ENCODE measurements at regions not wholly inside any gene's neighbourhood (a gene's known extent, or its start where the extent isn't known, plus 50 kb on each side); places are given as distances from the start of the nearest gene placed in this dataset.

DNA sequence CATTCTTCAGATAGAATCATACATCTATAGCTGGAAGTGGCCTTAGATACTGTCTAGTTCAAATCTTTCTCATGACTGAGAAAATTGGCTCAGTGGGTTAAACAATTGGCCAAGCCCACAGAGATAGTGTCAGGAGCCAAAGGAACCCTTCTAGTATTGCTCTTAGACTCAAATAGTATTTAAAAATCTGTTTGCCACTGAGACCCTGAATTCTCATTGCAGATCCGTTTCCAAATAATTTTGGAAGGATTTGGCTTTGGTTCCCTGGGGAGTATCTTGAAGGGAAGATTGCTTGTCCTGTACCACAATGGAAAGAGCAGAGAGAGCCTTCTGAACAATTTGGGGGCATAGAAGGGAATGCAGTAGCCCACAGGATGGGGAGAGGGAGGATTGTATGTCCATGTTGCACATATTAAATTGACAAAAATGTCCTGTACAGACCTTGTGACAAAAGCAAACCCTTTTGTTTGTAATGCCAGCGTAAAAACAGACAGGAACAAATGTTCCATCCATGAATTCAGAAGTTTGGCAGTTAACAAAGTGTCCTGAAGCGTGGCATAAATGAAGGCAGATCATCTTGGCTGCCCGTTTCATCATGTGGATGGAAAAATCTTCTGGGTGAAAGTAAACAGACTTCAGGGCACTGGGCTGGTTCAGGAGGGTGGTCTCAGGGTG, 156.4 kb upstream of the RASGRP1 start:
- ATAC-seq: no peak
- WGBS, 2 donors: 71 to 72% methylated on average over 4 of the region's 4 CpGs
- TF ChIP-seq, protein P1, sequence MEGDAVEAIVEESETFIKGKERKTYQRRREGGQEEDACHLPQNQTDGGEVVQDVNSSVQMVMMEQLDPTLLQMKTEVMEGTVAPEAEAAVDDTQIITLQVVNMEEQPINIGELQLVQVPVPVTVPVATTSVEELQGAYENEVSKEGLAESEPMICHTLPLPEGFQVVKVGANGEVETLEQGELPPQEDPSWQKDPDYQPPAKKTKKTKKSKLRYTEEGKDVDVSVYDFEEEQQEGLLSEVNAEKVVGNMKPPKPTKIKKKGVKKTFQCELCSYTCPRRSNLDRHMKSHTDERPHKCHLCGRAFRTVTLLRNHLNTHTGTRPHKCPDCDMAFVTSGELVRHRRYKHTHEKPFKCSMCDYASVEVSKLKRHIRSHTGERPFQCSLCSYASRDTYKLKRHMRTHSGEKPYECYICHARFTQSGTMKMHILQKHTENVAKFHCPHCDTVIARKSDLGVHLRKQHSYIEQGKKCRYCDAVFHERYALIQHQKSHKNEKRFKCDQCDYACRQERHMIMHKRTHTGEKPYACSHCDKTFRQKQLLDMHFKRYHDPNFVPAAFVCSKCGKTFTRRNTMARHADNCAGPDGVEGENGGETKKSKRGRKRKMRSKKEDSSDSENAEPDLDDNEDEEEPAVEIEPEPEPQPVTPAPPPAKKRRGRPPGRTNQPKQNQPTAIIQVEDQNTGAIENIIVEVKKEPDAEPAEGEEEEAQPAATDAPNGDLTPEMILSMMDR (IDR thresholded peaks at IDR 0.05): no peak

DNA sequence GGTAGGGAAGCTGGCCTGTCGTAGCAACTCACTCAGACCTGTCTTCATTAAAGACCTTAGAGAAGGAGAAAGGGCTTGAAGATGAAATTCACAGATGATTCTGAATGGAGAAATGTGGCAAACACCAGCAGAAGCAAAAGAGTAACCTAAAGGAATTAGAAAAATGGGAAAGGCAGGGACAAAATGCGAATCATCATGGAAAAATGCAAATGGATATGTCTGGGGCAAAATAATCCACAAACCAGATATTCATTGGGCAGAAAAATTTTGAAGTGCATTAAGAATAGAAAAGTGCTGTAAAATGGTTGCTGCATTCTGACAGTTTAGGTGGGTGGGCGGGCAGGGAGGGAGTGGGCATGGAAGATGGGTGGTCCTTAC, 156.9 kb upstream of the RASGRP1 start:
- Histone ChIP-seq H3K36me3 (no peaks in the 10 kb centered on the region), H3K27me3 (no peaks in the 10 kb centered on the region), H3K4me3 (no peak overlapping the region), H3K9me3 (peaks cover 0 to 2% (median 0%) of the 10 kb centered on the region in 11 donors), H3K4me1 (no peaks in the 10 kb centered on the region), H3K27ac (no peak overlapping the region)
- intact Hi-C loops (cut with DNase I): no loop called here
- ATAC-seq: no peak
- no peak for DNase-seq
- 87 to 90% methylated on average over 3 of the region's 3 CpGs for WGBS, 2 donors
- TF ChIP-seq, protein P1 (IDR thresholded peaks at IDR 0.05): no peak

More for the DNA sequence above, 156.4 kb upstream of the RASGRP1 start:
- H3K4me3 ChIP-seq: no peak overlapping the region
- DNase-seq: no peak
- H3K27me3 ChIP-seq: no peaks in the 10 kb centered on the region
- H3K4me1 ChIP-seq: no peaks in the 10 kb centered on the region
- no peaks in the 10 kb centered on the region for H3K36me3 ChIP-seq
- peaks cover 0 to 2% (median 0%) of the 10 kb centered on the region in 11 donors for H3K9me3 ChIP-seq
- intact Hi-C loops (cut with DNase I): no loop called here
- no peak overlapping the region for H3K27ac ChIP-seq

DNA sequence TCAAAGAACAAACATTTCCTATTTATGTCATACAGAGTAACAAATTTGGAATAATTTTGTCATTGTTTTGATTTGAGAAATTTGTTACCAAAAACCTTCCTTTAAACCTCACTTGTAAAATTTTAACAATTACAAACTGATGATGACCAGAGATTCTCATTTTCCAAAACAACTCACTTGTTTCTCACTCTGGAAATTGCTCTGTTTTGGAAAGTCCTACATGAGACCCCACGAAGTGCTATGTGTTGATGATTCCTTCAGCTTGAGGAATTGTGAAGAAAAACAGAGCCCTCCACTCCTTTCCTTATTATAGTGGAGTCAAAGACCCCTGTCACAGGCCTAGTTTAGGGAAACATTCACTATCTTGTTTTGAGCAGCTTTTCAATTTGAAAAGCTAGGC, 157.6 kb upstream of the RASGRP1 start:
- TF ChIP-seq, protein P1 (IDR thresholded peaks at IDR 0.05): no peak
- no peaks in the 10 kb centered on the region for H3K27me3 ChIP-seq
- intact Hi-C loops (cut with DNase I): no loop called here
- H3K4me1 ChIP-seq: no peaks in the 10 kb centered on the region
- 86 to 91% methylated on average over 1 of the region's 1 CpG for WGBS, 2 donors
- H3K27ac ChIP-seq: no peak overlapping the region
- DNase-seq (no peak), ATAC-seq (no peak)
- H3K4me3 ChIP-seq: no peak overlapping the region
- H3K9me3 ChIP-seq: peaks cover 0 to 2% (median 0%) of the 10 kb centered on the region in 11 donors
- H3K36me3 ChIP-seq: no peaks in the 10 kb centered on the region

DNA sequence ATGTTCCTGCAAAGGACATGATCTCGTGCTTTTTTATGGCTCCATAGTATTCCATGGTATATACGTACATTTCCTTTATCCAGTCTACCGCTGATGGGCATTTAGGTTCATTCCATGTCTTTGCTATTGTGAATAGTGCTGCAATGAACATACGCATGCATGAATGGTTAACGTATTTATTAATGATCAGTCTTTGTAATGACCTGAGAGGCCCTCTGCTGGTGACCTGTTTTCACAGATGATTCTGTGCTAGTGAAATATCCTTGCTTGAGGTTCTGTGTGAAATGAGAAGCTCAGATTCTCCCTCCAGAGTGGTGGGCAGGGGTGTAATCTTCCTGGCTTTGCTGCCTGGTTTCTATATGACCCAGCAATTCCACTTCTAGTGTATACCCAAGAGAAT, 160.2 kb upstream of the RASGRP1 start:
- ATAC-seq: no peak
- Histone ChIP-seq H3K36me3 (no peaks in the 10 kb centered on the region), H3K4me3 (no peak overlapping the region), H3K9me3 (peaks cover 0 to 2% (median 0%) of the 10 kb centered on the region in 11 donors), H3K27me3 (no peaks in the 10 kb centered on the region), H3K27ac (no peak overlapping the region), H3K4me1 (no peaks in the 10 kb centered on the region)
- DNase-seq: no peak
- intact Hi-C loops (cut with DNase I): no loop called here
- 93 to 94% methylated on average over 5 of the region's 5 CpGs for WGBS, 2 donors
- TF ChIP-seq, protein P1 (IDR thresholded peaks at IDR 0.05): no peak

Data from heart right ventricle (tissue), 16 donors.